ENCODE measurements at regions not wholly inside any gene's neighbourhood (a gene's known extent, or its start where the extent isn't known, plus 50 kb on each side); places are given as distances from the start of the nearest gene placed in this dataset.

DNA sequence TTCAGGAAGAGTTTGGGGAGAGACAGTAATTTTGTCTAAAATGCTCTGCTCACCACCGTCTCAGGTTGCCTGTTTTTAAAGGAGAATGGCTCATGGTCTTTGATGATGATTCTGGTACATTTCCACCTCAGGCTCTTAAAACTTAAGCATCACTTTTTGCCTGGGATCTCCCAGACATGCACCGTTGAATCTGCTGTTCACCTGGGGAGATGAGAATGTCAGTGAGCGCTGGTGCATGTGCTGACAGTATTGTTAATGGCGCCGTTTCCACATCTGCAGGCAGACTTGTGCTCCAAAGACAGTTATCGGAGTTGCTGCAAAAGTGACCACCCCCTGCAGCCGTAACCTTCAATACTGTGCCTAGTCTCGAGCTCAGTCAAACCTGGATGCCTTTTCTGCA is 219.0 kb upstream of the TPM1 start:
- TF ChIP-seq EP300 (IDR thresholded peaks at IDR 0.05; ENCODE audit: borderline replicate concordance) = no peak
- no peak for TF ChIP-seq NFIC (IDR thresholded peaks at IDR 0.05)
- no peak for TF ChIP-seq CEBPB (IDR thresholded peaks at IDR 0.05)
- no peak for TF ChIP-seq RAD21 (IDR thresholded peaks at IDR 0.05; ENCODE audit: low read depth)
- TF ChIP-seq FOXM1 (IDR thresholded peaks at IDR 0.05; ENCODE audit: borderline replicate concordance, low read depth) = no peak
- TF ChIP-seq CREB1 (IDR thresholded peaks at IDR 0.05; ENCODE audit: low read depth) = no peak
- TF ChIP-seq YY1 (IDR thresholded peaks at IDR 0.05; ENCODE audit: low read depth) = no peak
- TF ChIP-seq ZBTB7A (IDR thresholded peaks at IDR 0.05; ENCODE audit: low read depth) = no peak
- TF ChIP-seq EGR1 (IDR thresholded peaks at IDR 0.05) = no peak
- TF ChIP-seq USF1 (IDR thresholded peaks at IDR 0.05) = no peak
- TF ChIP-seq TCF12 (IDR thresholded peaks at IDR 0.05; ENCODE audit: low read depth) = no peak
- no peak for TF ChIP-seq TAF1 (IDR thresholded peaks at IDR 0.05; ENCODE audit: low read depth)
- TF ChIP-seq MAX (IDR thresholded peaks at IDR 0.05) = no peak
- TF ChIP-seq TEAD4 (IDR thresholded peaks at IDR 0.05) = no peak
- TF ChIP-seq, protein P1, sequence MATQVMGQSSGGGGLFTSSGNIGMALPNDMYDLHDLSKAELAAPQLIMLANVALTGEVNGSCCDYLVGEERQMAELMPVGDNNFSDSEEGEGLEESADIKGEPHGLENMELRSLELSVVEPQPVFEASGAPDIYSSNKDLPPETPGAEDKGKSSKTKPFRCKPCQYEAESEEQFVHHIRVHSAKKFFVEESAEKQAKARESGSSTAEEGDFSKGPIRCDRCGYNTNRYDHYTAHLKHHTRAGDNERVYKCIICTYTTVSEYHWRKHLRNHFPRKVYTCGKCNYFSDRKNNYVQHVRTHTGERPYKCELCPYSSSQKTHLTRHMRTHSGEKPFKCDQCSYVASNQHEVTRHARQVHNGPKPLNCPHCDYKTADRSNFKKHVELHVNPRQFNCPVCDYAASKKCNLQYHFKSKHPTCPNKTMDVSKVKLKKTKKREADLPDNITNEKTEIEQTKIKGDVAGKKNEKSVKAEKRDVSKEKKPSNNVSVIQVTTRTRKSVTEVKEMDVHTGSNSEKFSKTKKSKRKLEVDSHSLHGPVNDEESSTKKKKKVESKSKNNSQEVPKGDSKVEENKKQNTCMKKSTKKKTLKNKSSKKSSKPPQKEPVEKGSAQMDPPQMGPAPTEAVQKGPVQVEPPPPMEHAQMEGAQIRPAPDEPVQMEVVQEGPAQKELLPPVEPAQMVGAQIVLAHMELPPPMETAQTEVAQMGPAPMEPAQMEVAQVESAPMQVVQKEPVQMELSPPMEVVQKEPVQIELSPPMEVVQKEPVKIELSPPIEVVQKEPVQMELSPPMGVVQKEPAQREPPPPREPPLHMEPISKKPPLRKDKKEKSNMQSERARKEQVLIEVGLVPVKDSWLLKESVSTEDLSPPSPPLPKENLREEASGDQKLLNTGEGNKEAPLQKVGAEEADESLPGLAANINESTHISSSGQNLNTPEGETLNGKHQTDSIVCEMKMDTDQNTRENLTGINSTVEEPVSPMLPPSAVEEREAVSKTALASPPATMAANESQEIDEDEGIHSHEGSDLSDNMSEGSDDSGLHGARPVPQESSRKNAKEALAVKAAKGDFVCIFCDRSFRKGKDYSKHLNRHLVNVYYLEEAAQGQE (IDR thresholded peaks at IDR 0.05; ENCODE audit: low read depth) = no peak

DNA sequence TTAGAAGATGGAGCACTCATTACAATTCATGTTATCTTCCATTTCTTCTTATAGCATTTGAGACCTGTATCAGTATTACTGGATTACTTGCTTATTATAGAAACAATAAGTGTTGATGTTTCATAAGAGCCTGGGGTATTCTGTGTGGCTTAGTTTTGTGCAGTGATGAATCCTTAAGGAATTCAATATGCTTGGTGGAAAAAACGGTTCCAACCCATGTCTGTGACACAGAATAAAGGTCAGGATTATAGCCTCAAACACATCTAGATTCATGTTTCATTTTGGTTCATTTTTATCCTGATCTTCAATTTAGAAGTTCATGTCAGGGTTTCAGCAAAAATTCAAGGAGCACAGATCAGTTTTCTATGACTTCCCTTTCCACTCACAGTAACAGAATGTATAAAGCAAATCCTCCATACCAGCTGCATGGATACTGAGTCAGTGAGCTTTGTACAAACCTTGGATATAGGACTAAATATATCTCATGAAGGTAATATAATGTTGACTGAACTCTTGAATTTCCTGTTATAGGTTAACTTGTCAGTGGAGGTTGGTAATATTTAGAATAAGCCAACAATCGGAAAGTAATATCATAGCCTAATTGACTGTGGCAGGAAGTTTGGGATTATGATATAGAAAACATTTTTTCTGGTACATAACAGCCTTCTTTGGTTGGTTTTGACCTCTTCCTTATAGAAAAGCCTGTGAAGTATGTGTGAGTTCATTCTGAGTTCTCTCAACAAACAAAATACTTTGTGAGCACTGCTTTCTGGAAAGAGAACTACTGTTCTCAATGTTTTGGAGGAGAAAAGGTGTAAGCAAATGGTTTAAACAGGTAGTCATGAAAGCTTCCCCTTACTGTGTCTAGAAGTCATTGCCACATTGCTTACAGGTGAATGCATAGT is 218.2 kb upstream of the TPM1 start:
- no peak for TF ChIP-seq FOXM1 (IDR thresholded peaks at IDR 0.05; ENCODE audit: borderline replicate concordance, low read depth)
- no peak for TF ChIP-seq RAD21 (IDR thresholded peaks at IDR 0.05; ENCODE audit: low read depth)
- TF ChIP-seq NFIC (IDR thresholded peaks at IDR 0.05) = no peak
- TF ChIP-seq MAX (IDR thresholded peaks at IDR 0.05) = no peak
- TF ChIP-seq, protein P1 (IDR thresholded peaks at IDR 0.05; ENCODE audit: low read depth) = no peak
- no peak for TF ChIP-seq USF1 (IDR thresholded peaks at IDR 0.05)
- no peak for TF ChIP-seq TAF1 (IDR thresholded peaks at IDR 0.05; ENCODE audit: low read depth)
- TF ChIP-seq CEBPB (IDR thresholded peaks at IDR 0.05) = no peak
- no peak for TF ChIP-seq TEAD4 (IDR thresholded peaks at IDR 0.05)
- no peak for TF ChIP-seq CREB1 (IDR thresholded peaks at IDR 0.05; ENCODE audit: low read depth)
- TF ChIP-seq EP300 (IDR thresholded peaks at IDR 0.05; ENCODE audit: borderline replicate concordance) = no peak
- TF ChIP-seq YY1 (IDR thresholded peaks at IDR 0.05; ENCODE audit: low read depth) = no peak
- no peak for TF ChIP-seq TCF12 (IDR thresholded peaks at IDR 0.05; ENCODE audit: low read depth)
- TF ChIP-seq ZBTB7A (IDR thresholded peaks at IDR 0.05; ENCODE audit: low read depth) = no peak
- no peak for TF ChIP-seq EGR1 (IDR thresholded peaks at IDR 0.05)

GRCh38 chr15:62825191-62825590 is 217.4 kb upstream of the TPM1 start:
- TF ChIP-seq FOXM1 (IDR thresholded peaks at IDR 0.05; ENCODE audit: borderline replicate concordance, low read depth) = no peak
- TF ChIP-seq MAX (IDR thresholded peaks at IDR 0.05) = no peak
- TF ChIP-seq CREB1 (IDR thresholded peaks at IDR 0.05; ENCODE audit: low read depth) = no peak
- no peak for TF ChIP-seq TEAD4 (IDR thresholded peaks at IDR 0.05)
- TF ChIP-seq EGR1 (IDR thresholded peaks at IDR 0.05) = no peak
- no peak for TF ChIP-seq EP300 (IDR thresholded peaks at IDR 0.05; ENCODE audit: borderline replicate concordance)
- no peak for TF ChIP-seq ZBTB7A (IDR thresholded peaks at IDR 0.05; ENCODE audit: low read depth)
- no peak for TF ChIP-seq YY1 (IDR thresholded peaks at IDR 0.05; ENCODE audit: low read depth)
- TF ChIP-seq, protein P1 (IDR thresholded peaks at IDR 0.05; ENCODE audit: low read depth) = no peak
